MM.1S (cell line): ENCODE measurements at regions not wholly inside any gene's neighbourhood (a gene's known extent, or its start where the extent isn't known, plus 50 kb on each side); places are given as distances from the start of the nearest gene placed in this dataset.

ENCODE experiments used
- DNase-seq: peaks from one replicate; pipeline ENCODE4 v3.0.0-alpha.2; 2015
- H2AFZ ChIP-seq: fragments of 300-600 bp; sonication (generic); 2 replicates; pipeline ENCODE4 v1.6.0; 2016; ENCODE audit warnings: antibody characterized with exemption, low read length
- H3F3A ChIP-seq: fragments of 300-600 bp; sonication (generic); 2 replicates; pipeline ENCODE4 v1.6.1; 2016; ENCODE audit warnings: mild to moderate bottlenecking, antibody characterized with exemption, low read length, moderate library complexity, mixed read lengths; ENCODE audit not compliant: insufficient read depth
- H3K27ac ChIP-seq: fragments of 300-600 bp; sonication (generic); 2 replicates; pipeline ENCODE4 v1.5.1; 2016; ENCODE audit warnings: mild to moderate bottlenecking, low read length
- H3K27me3 ChIP-seq: fragments of 300-600 bp; sonication (generic); replicated peaks from 2 replicates; pipeline ENCODE4 v1.6.0; 2016; ENCODE audit warnings: low read length; ENCODE audit not compliant: insufficient read depth
- H3K36me3 ChIP-seq: fragments of 300-600 bp; sonication (generic); replicated peaks from 2 replicates; pipeline ENCODE4 v1.6.1; 2016; ENCODE audit warnings: mild to moderate bottlenecking, low read length, mixed read lengths; ENCODE audit not compliant: insufficient read depth
- H3K4me1 ChIP-seq: fragments of 300-600 bp; sonication (generic); 2 replicates; pipeline ENCODE4 v1.6.1; 2016; ENCODE audit warnings: low read length, mixed read lengths
- H3K4me2 ChIP-seq: fragments of 300-600 bp; sonication (generic); 2 replicates; pipeline ENCODE4 v1.6.0; 2016; ENCODE audit warnings: low read depth, low read length
- H3K4me3 ChIP-seq: fragments of 300-600 bp; sonication (generic); 2 replicates; pipeline ENCODE4 v1.5.1; 2016; ENCODE audit warnings: low read length, mixed read lengths
- H3K79me2 ChIP-seq: fragments of 300-600 bp; sonication (generic); 2 replicates; pipeline ENCODE4 v1.6.1; 2016; ENCODE audit warnings: mixed run types, low read length, mixed read lengths
- H3K9ac ChIP-seq: fragments of 300-600 bp; sonication (generic); 2 replicates; pipeline ENCODE4 v1.6.1; 2016; ENCODE audit warnings: low read length, mixed read lengths
- H3K9me2 ChIP-seq: fragments of 300-600 bp; sonication (generic); replicated peaks from 2 replicates; pipeline ENCODE4 v1.6.1; 2016; ENCODE audit warnings: mild to moderate bottlenecking, low read length, mixed read lengths; ENCODE audit not compliant: insufficient read depth
- H3K9me3 ChIP-seq: fragments of 300-600 bp; sonication (generic); replicated peaks from 2 replicates; pipeline ENCODE4 v1.6.1; 2016; ENCODE audit warnings: mild to moderate bottlenecking, low read length, mixed read lengths; ENCODE audit not compliant: insufficient read depth
- H4K20me1 ChIP-seq: fragments of 300-600 bp; sonication (generic); 2 replicates; pipeline ENCODE4 v1.6.1; 2016; ENCODE audit warnings: mild to moderate bottlenecking, low read length, moderate library complexity, mixed read lengths; ENCODE audit not compliant: insufficient read depth
- CTCF ChIP-seq: fragments of 300-600 bp; sonication (generic); IDR thresholded peaks from 2 replicates; pipeline ENCODE4 v1.5.1; 2016; ENCODE audit warnings: antibody characterized with exemption, low read length, mixed read lengths
- EZH2 ChIP-seq: fragments of 300-600 bp; sonication (generic); optimal IDR thresholded peaks from 2 replicates; pipeline ENCODE3; 2017; ENCODE audit warnings: low read depth, mild to moderate bottlenecking, antibody characterized with exemption, low read length, mixed read lengths
- EZH2phosphoT487 ChIP-seq: fragments of 300-600 bp; sonication (generic); IDR thresholded peaks from 2 replicates; pipeline ENCODE4 v1.6.1; 2018; ENCODE audit warnings: antibody characterized with exemption, low read length

- no peak for DNase-seq
- TF ChIP-seq EZH2 (no peak), CTCF (no peak)
- H3K27ac ChIP-seq: no peak overlapping the region
- no peak overlapping the region for H3K4me2 ChIP-seq
- H4K20me1 ChIP-seq: no peaks in the 10 kb centered on the region
- no peaks in the 10 kb centered on the region for H3K9me3 ChIP-seq
- H3K79me2 ChIP-seq: no peaks in the 10 kb centered on the region
- peaks cover 13% of the 10 kb centered on the region for H3K4me1 ChIP-seq
- H3K9me2 ChIP-seq: no peaks in the 10 kb centered on the region
- H3K9ac ChIP-seq: no peak overlapping the region
- no peak overlapping the region for H2AFZ ChIP-seq
- H3F3A ChIP-seq: no peaks in the 10 kb centered on the region
- no peak overlapping the region for H3K4me3 ChIP-seq
- H3K36me3 ChIP-seq: no peaks in the 10 kb centered on the region
- no peaks in the 10 kb centered on the region for H3K27me3 ChIP-seq
These were observed 175.4 kb downstream of the IBTK start for GRCh38 chr6:82072121-82072521.

- H3K4me2 ChIP-seq: no peak overlapping the region
- peaks cover 21% of the 10 kb centered on the region for H3K4me1 ChIP-seq
- H2AFZ ChIP-seq: no peak overlapping the region
These were observed 178.8 kb downstream of the IBTK start for GRCh38 chr6:82068721-82069120.

GRCh38 chr6:82066991-82067411 is 180.5 kb downstream of the IBTK start:
- peak overlapping the region; percentile 38; the same call in 1 of the 2 replicates for H3K9ac ChIP-seq

More at GRCh38 chr6:82068721-82069120, 178.8 kb downstream of the IBTK start:
- H3K27me3 ChIP-seq: no peaks in the 10 kb centered on the region
- H3F3A ChIP-seq: no peaks in the 10 kb centered on the region
- no peak for DNase-seq
- H3K79me2 ChIP-seq: no peaks in the 10 kb centered on the region
- H4K20me1 ChIP-seq: no peaks in the 10 kb centered on the region
- H3K4me3 ChIP-seq: no peak overlapping the region
- H3K9me2 ChIP-seq: no peaks in the 10 kb centered on the region
- no peaks in the 10 kb centered on the region for H3K9me3 ChIP-seq
- H3K9ac ChIP-seq: no peak overlapping the region
- H3K27ac ChIP-seq: no peak overlapping the region
- H3K36me3 ChIP-seq: no peaks in the 10 kb centered on the region
- TF ChIP-seq EZH2phosphoT487 (no peak), CTCF (no peak), EZH2 (no peak)

GRCh38 chr6:82066196-82066595 is 181.3 kb downstream of the IBTK start:
- H3K27ac ChIP-seq: no peak overlapping the region
- DNase-seq: no peak
- peak overlapping the region; percentile 64 for H2AFZ ChIP-seq
- H3K79me2 ChIP-seq: no peaks in the 10 kb centered on the region
- H3K9me2 ChIP-seq: no peaks in the 10 kb centered on the region
- H3K27me3 ChIP-seq: no peaks in the 10 kb centered on the region
- H3F3A ChIP-seq: no peaks in the 10 kb centered on the region
- no peak overlapping the region for H3K9ac ChIP-seq
- no peaks in the 10 kb centered on the region for H3K9me3 ChIP-seq
- peak overlapping the region; percentile 71 for H3K4me2 ChIP-seq
- no peak for TF ChIP-seq EZH2phosphoT487
- no peaks in the 10 kb centered on the region for H3K36me3 ChIP-seq
- no peak overlapping the region for H3K4me3 ChIP-seq
- H3K4me1 ChIP-seq: peaks cover 21% of the 10 kb centered on the region
- no peaks in the 10 kb centered on the region for H4K20me1 ChIP-seq

More at GRCh38 chr6:82066991-82067411, 180.5 kb downstream of the IBTK start:
- Histone ChIP-seq H3K79me2 (no peaks in the 10 kb centered on the region), H3K27ac (peak overlapping the region; percentile 67; the same call in 1 of the 2 replicates), H3K36me3 (no peaks in the 10 kb centered on the region), H3K27me3 (no peaks in the 10 kb centered on the region), H3K9me3 (no peaks in the 10 kb centered on the region), H3F3A (no peaks in the 10 kb centered on the region), H3K4me3 (peak overlapping the region; percentile 28), H2AFZ (peak overlapping the region; percentile 64), H3K4me2 (peak overlapping the region; percentile 71), H3K4me1 (peaks cover 21% of the 10 kb centered on the region), H4K20me1 (no peaks in the 10 kb centered on the region), H3K9me2 (no peaks in the 10 kb centered on the region)
- no peak for TF ChIP-seq EZH2
- DNase-seq: peak; percentile 89
